ENCODE measurements at regions not wholly inside any gene's neighbourhood (a gene's known extent, or its start where the extent isn't known, plus 50 kb on each side); places are given as distances from the start of the nearest gene placed in this dataset.
"Not testable (repeated sequence)": the region's sequence is repeated elsewhere in the genome, so short reads cannot be mapped to it uniquely, and the experiment has no call there.

GRCh38 chr3:162729686-162730085 lies 1233.1 kb downstream of the OTOL1 start (continued):
- TF ChIP-seq ZNF780A (CRISPR knock-in tag; IDR thresholded peaks at IDR 0.05) (no peak), RBM22 (optimal IDR thresholded peaks at IDR 0.05; ENCODE audit: low read length) (no peak), ZNF138 (CRISPR knock-in tag; IDR thresholded peaks at IDR 0.05; ENCODE audit: low read depth) (no peak)

GRCh38 chr3:162731961-162732360 lies 1235.4 kb downstream of the OTOL1 start:
- BruUV-seq (replicated peaks); in situ Hi-C loops (cut with HindIII; ENCODE audit: extremely low pct_ligation_motif_present, low pct_unique_long_range_greater_than_20kb): not testable (repeated sequence)

More at GRCh38 chr3:162731961-162732360, 1235.4 kb downstream of the OTOL1 start:
- H3K79me2 ChIP-seq (ENCODE audit: insufficient read depth, low read length); H3K4me2 ChIP-seq (ENCODE audit: low read depth, low read length); H3K4me1 ChIP-seq (ENCODE audit: insufficient read depth, low read length); H3K27ac ChIP-seq (ENCODE audit: extremely low read length, insufficient read depth, low read length); intact Hi-C loops (cut with micrococcal nuclease; ENCODE audit: unreplicated experiment); H3K4me3 ChIP-seq (replicated peaks in 1 of 3; ENCODE audit: insufficient read depth in 1 of 3, low read depth in 2 of 3, low read length in 3 of 3); POLR2A ChIA-PET; H3K27me3 ChIP-seq (ENCODE audit: control insufficient read depth in 1 of 2, insufficient read depth in 2 of 2, low read length in 2 of 2); H3K36me3 ChIP-seq (replicated peaks in 1 of 2; ENCODE audit: control insufficient read depth in 1 of 2, insufficient read depth in 2 of 2, low read length in 2 of 2); H2AFZ ChIP-seq (ENCODE audit: low read length); ATAC-seq; CTCF ChIA-PET (ENCODE audit: low intra/inter-chr PET ratio, low total read pairs); H4K20me1 ChIP-seq (ENCODE audit: insufficient read depth, low read length); H3K9ac ChIP-seq (ENCODE audit: insufficient read depth, low read depth, low read length); FAIRE-seq; H3K9me3 ChIP-seq (ENCODE audit: low read length): not testable (repeated sequence)
- peak; percentile 11 for DNase-seq (ENCODE audit: low spot score)
- TF ChIP-seq ZNF281 (CRISPR knock-in tag; IDR thresholded peaks at IDR 0.05; ENCODE audit: borderline replicate concordance) = peak; percentile 11; the same call in 1 of the 2 replicates
- WGBS (ENCODE audit: low lambda C conversion rate) = no CpG with 5 or more reads among the region's 5 CpGs

All from HepG2 (cell line).